ENCODE measurements at regions not wholly inside any gene's neighbourhood (a gene's known extent, or its start where the extent isn't known, plus 50 kb on each side); places are given as distances from the start of the nearest gene placed in this dataset.

DNA sequence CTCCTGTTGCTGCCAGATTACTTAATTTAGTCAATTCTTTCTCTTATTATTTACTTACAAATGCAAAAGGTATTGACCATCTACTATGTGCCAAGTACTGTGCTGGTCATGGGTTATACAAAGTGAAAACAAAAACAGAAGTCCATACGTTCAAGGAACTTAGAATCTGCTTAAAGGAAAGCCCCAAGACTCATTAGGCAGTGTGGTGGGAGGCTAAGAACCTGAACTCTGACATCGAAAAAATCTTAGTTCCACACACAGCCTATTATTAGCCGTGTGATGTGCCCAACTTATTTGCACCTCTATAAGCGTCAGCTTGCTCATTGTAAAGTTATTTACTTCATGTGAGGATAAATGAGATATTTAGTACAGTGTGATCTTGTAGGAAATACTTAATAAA, 227.4 kb upstream of the SORCS1 start:
- H3K4me1 ChIP-seq (ENCODE audit: insufficient read depth, low read length): no peaks in the 10 kb centered on the region
- H3K9me3 Mint-ChIP-seq: peaks cover 3 to 26% (median 9%) of the 10 kb centered on the region in 8 donors
- ChIA-PET CTCF (ENCODE audit: partially characterized antibody) (no interaction called here), POLR2A (ENCODE audit: partially characterized antibody) (no interaction called here)
- intact Hi-C loops (cut with micrococcal nuclease): no loop called here
- H3K36me3 ChIP-seq (ENCODE audit: insufficient read depth, low read length): no peaks in the 10 kb centered on the region
- no peaks in the 10 kb centered on the region for H3K27me3 ChIP-seq (ENCODE audit: insufficient read depth, low read length)
- H3K36me3 Mint-ChIP-seq: no peaks in the 10 kb centered on the region
- H3K4me1 Mint-ChIP-seq: no peaks in the 10 kb centered on the region
- no peak overlapping the region for H3K4me3 Mint-ChIP-seq
- H3K27ac Mint-ChIP-seq: no peak overlapping the region
- no peak overlapping the region for H3K4me3 ChIP-seq (ENCODE audit: low read length in 2 of 2)
- DNase-seq: no peak
- H3K9me3 ChIP-seq (ENCODE audit: control insufficient read depth in 1 of 2, low read length in 2 of 2): no peaks in the 10 kb centered on the region
- H3K27me3 Mint-ChIP-seq: no peaks in the 10 kb centered on the region
- H3K27ac ChIP-seq (ENCODE audit: low read depth, low read length): no peak overlapping the region

DNA sequence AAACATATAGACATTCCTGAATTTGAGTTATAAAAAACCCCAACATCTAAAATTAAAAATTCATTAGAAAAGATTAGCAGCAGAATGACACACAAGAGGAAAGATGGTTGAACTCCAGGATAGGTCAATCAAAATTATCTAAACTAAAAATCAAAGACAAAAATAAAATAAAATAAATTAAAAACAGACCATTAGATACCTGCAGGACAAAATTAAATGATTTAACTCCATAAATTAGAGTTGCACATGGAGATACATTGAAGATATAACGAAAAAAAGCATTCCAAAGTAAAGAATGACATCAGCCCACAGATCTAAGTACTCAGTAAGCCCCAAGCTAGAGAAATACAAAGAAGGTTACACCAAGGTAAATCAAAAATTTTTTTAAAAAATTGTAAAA, 226.1 kb upstream of the SORCS1 start:
- intact Hi-C loops (cut with micrococcal nuclease): no loop called here

DNA sequence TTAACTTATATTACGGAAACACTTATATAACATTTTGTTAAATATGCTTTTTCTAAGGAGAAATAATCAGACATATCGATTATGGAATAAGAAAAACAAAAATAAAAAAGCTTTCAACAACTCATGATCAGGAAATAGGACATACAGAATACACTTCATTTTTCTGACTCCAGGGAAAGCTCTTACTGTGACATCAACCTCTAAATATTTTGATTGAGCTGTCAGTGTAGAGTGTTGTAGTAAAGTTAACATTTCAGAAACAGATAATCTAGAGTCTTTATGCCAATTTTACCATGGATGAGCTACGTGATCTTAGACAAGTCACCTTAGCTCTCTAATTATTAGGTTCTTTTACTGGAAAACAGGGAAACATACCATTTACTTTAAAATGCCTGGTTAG, 218.9 kb upstream of the SORCS1 start:
- CTCF ChIA-PET (ENCODE audit: partially characterized antibody): no interaction called here
- no peak overlapping the region for H3K4me3 Mint-ChIP-seq

More for the DNA sequence above, 226.1 kb upstream of the SORCS1 start:
- Mint-ChIP-seq H3K4me1 (no peaks in the 10 kb centered on the region), H3K27ac (no peak overlapping the region), H3K27me3 (no peaks in the 10 kb centered on the region), H3K9me3 (peaks cover 5 to 22% (median 12%) of the 10 kb centered on the region in 8 donors), H3K36me3 (no peaks in the 10 kb centered on the region), H3K4me3 (no peak overlapping the region)
- no peaks in the 10 kb centered on the region for H3K9me3 ChIP-seq (ENCODE audit: control insufficient read depth in 1 of 2, low read length in 2 of 2)
- H3K27ac ChIP-seq (ENCODE audit: low read depth, low read length): no peak overlapping the region
- no peaks in the 10 kb centered on the region for H3K4me1 ChIP-seq (ENCODE audit: insufficient read depth, low read length)
- H3K36me3 ChIP-seq (ENCODE audit: insufficient read depth, low read length): no peaks in the 10 kb centered on the region
- DNase-seq: no peak
- no peaks in the 10 kb centered on the region for H3K27me3 ChIP-seq (ENCODE audit: insufficient read depth, low read length)
- POLR2A ChIA-PET (ENCODE audit: partially characterized antibody): no interaction called here
- CTCF ChIA-PET (ENCODE audit: partially characterized antibody): no interaction called here
- no peak overlapping the region for H3K4me3 ChIP-seq (ENCODE audit: low read length in 2 of 2)

DNA sequence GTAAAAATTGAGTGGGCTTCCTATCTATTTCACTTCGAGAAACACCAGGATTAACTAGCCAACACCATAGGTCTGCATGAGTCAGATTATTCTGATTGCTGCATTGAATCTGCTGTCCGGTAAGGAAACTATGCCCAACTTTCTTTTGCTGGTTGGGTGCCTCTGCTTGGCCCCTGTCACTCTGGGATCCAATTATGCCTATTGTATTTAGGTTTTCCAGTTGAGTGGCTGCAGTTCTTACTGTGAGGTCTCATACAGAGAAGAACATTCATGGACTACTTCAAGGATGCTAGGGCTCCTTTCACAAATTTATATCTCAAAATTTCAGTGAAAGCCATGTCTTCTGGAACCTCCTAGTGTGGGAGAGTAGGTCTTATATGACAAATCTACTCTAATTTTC, 215.1 kb upstream of the SORCS1 start:
- no peak for DNase-seq
- Mint-ChIP-seq H3K4me1 (no peaks in the 10 kb centered on the region), H3K9me3 (peaks cover 0 to 19% (median 5%) of the 10 kb centered on the region in 8 donors), H3K27ac (no peak overlapping the region), H3K4me3 (no peak overlapping the region), H3K27me3 (no peaks in the 10 kb centered on the region), H3K36me3 (no peaks in the 10 kb centered on the region)
- POLR2A ChIA-PET (ENCODE audit: partially characterized antibody): no interaction called here
- Histone ChIP-seq H3K9me3 (ENCODE audit: control insufficient read depth in 1 of 2, low read length in 2 of 2) (peaks cover 0 to 3% of the 10 kb centered on the region in 2 donors), H3K27me3 (ENCODE audit: insufficient read depth, low read length) (no peaks in the 10 kb centered on the region), H3K36me3 (ENCODE audit: insufficient read depth, low read length) (no peaks in the 10 kb centered on the region), H3K4me3 (ENCODE audit: low read length in 2 of 2) (no peak overlapping the region), H3K4me1 (ENCODE audit: insufficient read depth, low read length) (no peaks in the 10 kb centered on the region), H3K27ac (ENCODE audit: low read depth, low read length) (no peak overlapping the region)
- CTCF ChIA-PET (ENCODE audit: partially characterized antibody): no interaction called here
- intact Hi-C loops (cut with micrococcal nuclease): no loop called here

More for the DNA sequence above, 218.9 kb upstream of the SORCS1 start:
- Histone ChIP-seq H3K27me3 (ENCODE audit: insufficient read depth, low read length) (no peaks in the 10 kb centered on the region), H3K36me3 (ENCODE audit: insufficient read depth, low read length) (no peaks in the 10 kb centered on the region), H3K4me3 (ENCODE audit: low read length in 2 of 2) (no peak overlapping the region), H3K27ac (ENCODE audit: low read depth, low read length) (no peak overlapping the region), H3K9me3 (ENCODE audit: control insufficient read depth in 1 of 2, low read length in 2 of 2) (peaks cover 0 to 6% of the 10 kb centered on the region in 2 donors), H3K4me1 (ENCODE audit: insufficient read depth, low read length) (no peaks in the 10 kb centered on the region)
- intact Hi-C loops (cut with micrococcal nuclease): no loop called here
- POLR2A ChIA-PET (ENCODE audit: partially characterized antibody): no interaction called here
- Mint-ChIP-seq H3K27me3 (no peaks in the 10 kb centered on the region), H3K4me1 (no peaks in the 10 kb centered on the region), H3K9me3 (peaks cover 6 to 26% (median 11%) of the 10 kb centered on the region in 8 donors), H3K27ac (no peak overlapping the region), H3K36me3 (no peaks in the 10 kb centered on the region)
- DNase-seq: no peak

DNA sequence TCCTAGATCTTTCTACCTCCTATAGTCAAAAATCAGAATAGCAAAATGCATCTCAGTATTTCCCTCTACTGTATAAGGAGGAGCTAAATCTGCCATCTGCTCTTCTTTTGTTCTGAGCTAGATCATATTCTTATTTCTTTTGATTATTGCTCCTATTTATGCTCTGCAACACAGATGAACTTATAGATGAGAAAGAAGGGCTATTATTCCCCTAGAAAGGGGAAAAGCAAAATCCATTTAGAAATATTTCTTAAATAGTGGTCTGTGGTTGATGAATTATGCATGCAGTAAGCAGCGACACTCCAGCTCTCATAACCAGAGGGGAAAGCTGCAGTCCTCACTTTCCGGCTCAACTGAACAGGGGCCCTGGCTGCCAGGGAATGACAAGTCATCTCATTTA, 207.3 kb upstream of the SORCS1 start:
- DNase-seq: no peak
- Mint-ChIP-seq H3K9me3 (peaks cover 2 to 8% (median 5%) of the 10 kb centered on the region in 8 donors), H3K4me3 (no peak overlapping the region), H3K27ac (no peak overlapping the region), H3K4me1 (no peaks in the 10 kb centered on the region), H3K36me3 (peaks cover 0 to 2% of the 10 kb centered on the region in 2 donors), H3K27me3 (no peaks in the 10 kb centered on the region)
- no peaks in the 10 kb centered on the region for H3K4me1 ChIP-seq (ENCODE audit: insufficient read depth, low read length)
- H3K9me3 ChIP-seq (ENCODE audit: control insufficient read depth in 1 of 2, low read length in 2 of 2): no peaks in the 10 kb centered on the region
- no peaks in the 10 kb centered on the region for H3K36me3 ChIP-seq (ENCODE audit: insufficient read depth, low read length)
- no peak overlapping the region for H3K4me3 ChIP-seq (ENCODE audit: low read length in 2 of 2)
- ChIA-PET POLR2A (ENCODE audit: partially characterized antibody) (no interaction called here), CTCF (ENCODE audit: partially characterized antibody) (no interaction called here)
- H3K27ac ChIP-seq (ENCODE audit: low read depth, low read length): no peak overlapping the region
- intact Hi-C loops (cut with micrococcal nuclease): no loop called here
- no peaks in the 10 kb centered on the region for H3K27me3 ChIP-seq (ENCODE audit: insufficient read depth, low read length)

DNA sequence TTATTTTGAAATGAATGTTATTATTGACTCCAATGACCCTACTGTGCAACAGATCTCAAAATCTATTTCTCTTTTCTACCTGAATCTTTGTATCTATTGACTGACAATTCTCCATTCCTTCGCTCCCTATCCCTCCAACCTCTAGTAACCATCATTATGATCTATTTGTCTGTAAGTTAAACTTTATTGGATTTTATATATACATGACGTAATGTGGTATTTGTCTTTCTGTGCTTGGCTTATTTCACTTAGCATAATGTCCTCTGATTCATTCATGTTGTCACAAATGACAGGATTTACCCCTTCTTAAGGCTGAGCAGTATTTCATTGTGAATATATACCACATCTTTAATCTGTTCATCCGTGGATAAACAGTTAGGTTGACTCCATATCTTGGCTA, 200.4 kb upstream of the SORCS1 start:
- Mint-ChIP-seq H3K27ac (no peak overlapping the region), H3K4me1 (no peaks in the 10 kb centered on the region), H3K27me3 (no peaks in the 10 kb centered on the region), H3K9me3 (peaks cover 0 to 17% (median 6%) of the 10 kb centered on the region in 8 donors), H3K4me3 (no peak overlapping the region), H3K36me3 (no peaks in the 10 kb centered on the region)
- ChIA-PET CTCF (ENCODE audit: partially characterized antibody) (interaction anchor here (0.6 kb wide), 1 partner anchor 9 kb away, joined by 3 read pairs; no protein-coding TSS in a partner anchor), POLR2A (ENCODE audit: partially characterized antibody) (no interaction called here)
- no peaks in the 10 kb centered on the region for H3K9me3 ChIP-seq (ENCODE audit: control insufficient read depth in 1 of 2, low read length in 2 of 2)
- no peaks in the 10 kb centered on the region for H3K36me3 ChIP-seq (ENCODE audit: insufficient read depth, low read length)
- no peak overlapping the region for H3K4me3 ChIP-seq (ENCODE audit: low read length in 2 of 2)
- DNase-seq: no peak
- intact Hi-C loops (cut with micrococcal nuclease): no loop called here
- H3K27ac ChIP-seq (ENCODE audit: low read depth, low read length): no peak overlapping the region
- H3K4me1 ChIP-seq (ENCODE audit: insufficient read depth, low read length): no peaks in the 10 kb centered on the region
- H3K27me3 ChIP-seq (ENCODE audit: insufficient read depth, low read length): no peaks in the 10 kb centered on the region

DNA sequence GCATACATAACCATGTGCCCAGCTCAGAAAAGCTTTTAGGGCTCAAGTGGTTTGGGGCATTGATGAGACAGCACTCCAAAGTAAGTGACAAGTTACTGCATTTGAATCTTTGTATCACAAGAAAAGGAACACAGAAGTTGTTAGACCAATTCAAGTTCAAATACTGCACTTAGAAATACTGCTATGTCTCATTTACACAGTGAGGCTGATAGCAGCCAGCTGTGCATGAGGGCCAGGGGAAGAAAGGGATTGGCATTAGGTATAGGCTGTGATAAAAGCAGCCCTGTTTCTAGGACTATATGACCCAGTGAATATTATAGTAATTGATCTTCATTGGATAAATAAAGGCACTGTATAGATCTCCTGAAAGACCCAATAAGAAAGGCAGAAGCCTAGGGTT, 197.8 kb upstream of the SORCS1 start:
- Histone ChIP-seq H3K4me1 (ENCODE audit: insufficient read depth, low read length) (no peaks in the 10 kb centered on the region), H3K27me3 (ENCODE audit: insufficient read depth, low read length) (no peaks in the 10 kb centered on the region), H3K4me3 (ENCODE audit: low read length in 2 of 2) (no peak overlapping the region), H3K27ac (ENCODE audit: low read depth, low read length) (no peak overlapping the region), H3K9me3 (ENCODE audit: control insufficient read depth in 1 of 2, low read length in 2 of 2) (no peaks in the 10 kb centered on the region), H3K36me3 (ENCODE audit: insufficient read depth, low read length) (no peaks in the 10 kb centered on the region)
- Mint-ChIP-seq H3K36me3 (no peaks in the 10 kb centered on the region), H3K9me3 (peaks cover 0 to 22% (median 10%) of the 10 kb centered on the region in 8 donors), H3K27ac (no peak overlapping the region), H3K4me1 (no peaks in the 10 kb centered on the region), H3K4me3 (no peak overlapping the region), H3K27me3 (no peaks in the 10 kb centered on the region)
- CTCF ChIA-PET (ENCODE audit: partially characterized antibody): no interaction called here
- intact Hi-C loops (cut with micrococcal nuclease): no loop called here
- POLR2A ChIA-PET (ENCODE audit: partially characterized antibody): no interaction called here
- DNase-seq: no peak

DNA sequence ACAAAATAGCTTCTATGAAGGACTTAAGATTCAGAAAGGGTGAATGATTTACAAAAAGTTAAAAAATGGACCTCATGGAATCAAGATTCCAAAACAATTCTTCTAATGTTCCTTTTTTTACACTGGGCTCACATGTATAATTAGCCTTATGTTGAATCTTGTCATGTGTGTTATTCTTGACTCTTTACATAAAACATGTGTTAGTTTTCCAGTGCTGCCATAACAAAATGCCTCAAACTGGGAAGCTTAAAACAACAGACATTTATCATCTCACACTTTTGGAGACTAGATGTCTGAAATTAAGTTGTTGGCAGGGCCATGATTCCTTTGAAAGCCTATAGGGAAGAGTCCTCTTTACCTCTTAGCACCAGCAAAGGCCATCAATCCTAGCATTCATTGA, 192.5 kb upstream of the SORCS1 start:
- intact Hi-C loops (cut with micrococcal nuclease): no loop called here
- no peaks in the 10 kb centered on the region for H3K36me3 ChIP-seq (ENCODE audit: insufficient read depth, low read length)
- CTCF ChIA-PET (ENCODE audit: partially characterized antibody): no interaction called here
- DNase-seq: no peak
- Mint-ChIP-seq H3K4me3 (no peak overlapping the region), H3K27me3 (no peaks in the 10 kb centered on the region), H3K4me1 (no peaks in the 10 kb centered on the region), H3K9me3 (peaks cover 0 to 27% (median 11%) of the 10 kb centered on the region in 8 donors), H3K27ac (no peak overlapping the region), H3K36me3 (no peaks in the 10 kb centered on the region)
- H3K4me1 ChIP-seq (ENCODE audit: insufficient read depth, low read length): no peaks in the 10 kb centered on the region
- no peak overlapping the region for H3K4me3 ChIP-seq (ENCODE audit: low read length in 2 of 2)
- H3K27me3 ChIP-seq (ENCODE audit: insufficient read depth, low read length): no peaks in the 10 kb centered on the region
- H3K9me3 ChIP-seq (ENCODE audit: control insufficient read depth in 1 of 2, low read length in 2 of 2): no peaks in the 10 kb centered on the region
- no peak overlapping the region for H3K27ac ChIP-seq (ENCODE audit: low read depth, low read length)
- POLR2A ChIA-PET (ENCODE audit: partially characterized antibody): no interaction called here
